HG02571 (cell line): ENCODE measurements at regions not wholly inside any gene's neighbourhood (a gene's known extent, or its start where the extent isn't known, plus 50 kb on each side); places are given as distances from the start of the nearest gene placed in this dataset.

Experiments
- ATAC-seq: cut with Tn5 transposase; IDR thresholded peaks from one replicate; pipeline ENCODE4 v1.9.1; 2021; ENCODE audit warnings: mild to moderate bottlenecking, moderate library complexity; ENCODE audit not compliant: unreplicated experiment

DNA sequence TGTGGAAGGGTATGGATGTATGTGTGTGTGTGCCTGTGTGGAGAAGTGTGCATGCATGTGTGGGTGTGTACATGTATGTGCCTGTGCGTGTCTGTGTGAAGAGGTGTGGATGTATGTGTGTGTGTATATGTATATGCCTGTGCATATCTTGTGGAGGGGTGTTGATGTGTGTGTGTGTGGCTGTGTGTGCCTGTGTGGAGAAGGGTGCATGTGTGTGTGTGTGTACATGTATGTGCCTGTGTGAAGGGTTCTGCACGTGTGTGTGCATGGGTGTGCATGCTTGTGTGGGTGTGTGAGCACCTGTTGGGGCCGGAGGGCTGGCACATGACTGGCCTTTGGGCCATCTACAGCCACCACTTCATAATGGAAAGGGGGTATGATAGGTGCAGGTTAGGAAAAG is 291.4 kb downstream of the IRX2 start:
- no peak for ATAC-seq

DNA sequence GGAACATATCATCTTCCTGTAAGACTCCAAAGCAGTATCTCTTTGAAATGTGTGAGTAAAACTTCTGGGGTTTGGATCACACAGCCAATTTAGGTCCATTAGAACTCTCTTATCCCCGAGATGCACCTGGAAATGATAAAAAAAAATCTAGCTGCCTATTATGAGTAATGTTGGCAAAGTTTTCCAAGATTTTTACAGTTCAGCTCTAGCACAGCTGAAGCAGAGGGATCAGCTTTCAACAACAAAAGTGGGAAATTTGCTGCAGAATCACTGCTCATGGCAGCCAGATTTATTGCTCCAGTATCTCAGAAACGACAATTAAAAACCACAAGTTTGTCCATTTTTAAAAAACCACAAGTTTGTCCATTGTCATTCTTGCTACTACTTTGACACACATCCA is 292.2 kb downstream of the IRX2 start:
- no peak for ATAC-seq

DNA sequence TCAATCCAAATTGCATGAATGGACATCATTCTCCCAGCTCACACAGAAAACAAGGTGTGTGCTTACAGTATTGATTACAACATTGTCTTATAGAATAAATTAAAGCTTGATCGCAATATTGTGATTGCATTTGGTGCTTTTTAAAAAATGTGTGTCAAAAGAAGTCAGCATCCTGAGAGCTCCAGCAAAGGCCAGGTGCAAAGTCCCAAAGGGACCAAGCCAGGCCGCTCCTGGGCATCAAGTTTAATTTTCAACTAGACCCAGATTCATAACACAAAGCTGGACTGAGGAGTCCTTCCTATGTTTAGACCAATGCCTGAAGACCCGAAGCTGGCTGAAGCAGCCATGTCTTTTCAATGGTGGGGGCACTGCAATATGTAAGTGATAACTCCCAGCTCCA is 295.6 kb downstream of the IRX2 start:
- ATAC-seq = no peak

DNA sequence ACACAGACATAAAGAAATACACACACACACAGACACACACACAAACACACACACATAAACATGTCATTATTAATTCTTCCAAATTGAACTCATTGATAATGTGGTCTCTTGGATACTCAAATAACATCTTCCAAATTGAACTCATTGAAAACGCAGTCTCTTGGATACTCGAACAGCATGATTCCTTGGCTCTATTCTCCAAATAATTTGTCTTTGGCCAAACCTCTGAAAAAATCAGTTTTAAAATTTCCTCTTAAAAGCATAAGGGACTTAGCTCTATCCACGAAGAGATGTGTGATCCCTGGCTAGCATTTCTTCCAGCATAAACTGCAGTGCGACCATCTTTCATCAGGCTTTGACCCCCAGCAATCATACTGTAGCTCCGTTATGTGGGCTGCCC is 296.6 kb downstream of the IRX2 start:
- no peak for ATAC-seq

DNA sequence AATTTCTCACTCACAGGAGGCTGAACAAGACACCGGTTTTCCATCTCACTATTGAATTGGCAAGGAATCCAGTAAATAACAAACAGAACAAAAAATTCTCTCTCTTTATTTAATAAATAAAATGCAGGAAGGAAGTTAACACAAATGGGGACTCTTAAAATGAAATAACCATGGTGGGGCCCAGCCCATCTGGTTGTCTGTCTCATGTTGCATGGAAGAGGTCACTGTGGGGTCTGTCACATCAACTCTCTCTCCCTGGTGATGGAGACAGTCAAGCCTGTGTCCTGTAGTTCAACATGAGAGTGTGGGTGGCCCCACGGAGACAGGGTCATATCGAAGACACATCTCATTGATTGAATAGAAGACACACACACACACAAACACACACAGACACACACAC is 297.7 kb downstream of the IRX2 start:
- ATAC-seq = no peak

DNA sequence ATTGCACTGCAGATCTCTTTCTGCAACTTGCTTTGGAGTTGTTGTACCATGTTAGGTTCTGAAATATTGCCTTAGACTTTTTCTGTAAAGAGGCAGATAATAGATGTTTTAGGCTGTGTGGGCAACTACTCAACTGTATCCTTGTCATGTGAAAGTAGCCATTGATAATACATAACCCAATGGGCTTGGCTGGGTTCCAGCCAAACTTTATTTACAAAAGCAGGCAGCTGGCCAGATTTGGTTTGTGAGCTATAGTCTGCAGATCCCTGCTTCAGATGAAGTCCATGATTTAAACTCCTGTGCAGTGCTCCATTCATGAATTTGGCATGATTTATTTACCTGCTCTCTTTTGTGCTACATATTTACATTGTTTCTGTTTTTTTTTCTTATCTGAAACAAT is 300.4 kb downstream of the IRX2 start:
- no peak for ATAC-seq

DNA sequence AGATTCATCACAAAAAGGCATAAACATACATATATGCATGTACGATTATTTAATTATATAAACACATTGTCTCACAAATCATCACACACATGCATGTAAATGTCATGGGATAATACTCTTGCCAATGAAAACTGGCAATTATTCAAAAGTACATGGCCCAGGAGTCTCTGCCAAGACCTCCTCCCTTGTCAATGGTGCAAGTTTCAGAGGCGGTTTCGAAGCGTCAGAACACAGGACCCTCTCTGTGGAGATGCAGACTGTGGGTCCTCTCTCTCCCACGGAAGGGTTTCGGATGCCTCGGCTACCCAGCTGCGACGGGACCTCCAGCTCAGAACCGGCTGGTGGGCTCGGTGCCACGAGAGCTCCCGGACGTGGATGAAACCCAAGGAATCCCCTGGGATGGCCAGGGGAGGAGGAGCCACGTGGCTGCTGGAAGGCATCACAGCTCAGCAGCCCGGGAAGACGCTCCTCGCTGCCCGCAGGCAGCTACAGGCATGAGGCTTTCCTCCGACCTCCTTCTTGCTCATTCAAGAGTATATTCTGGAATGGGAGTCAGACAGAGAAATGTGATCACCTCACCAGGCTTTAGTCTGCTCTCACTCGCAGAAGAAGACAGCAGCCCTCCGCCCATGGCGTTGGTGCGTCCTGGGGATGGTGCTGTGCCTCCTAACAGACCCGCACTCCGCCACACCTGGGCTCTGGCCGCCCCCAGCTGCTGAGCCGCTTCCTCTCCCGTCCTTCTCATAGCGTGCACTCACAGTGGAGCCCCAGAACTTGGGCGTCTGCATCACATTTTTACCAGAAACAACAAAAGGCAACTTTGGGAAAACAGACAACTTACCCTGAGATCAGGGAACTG is 308.8 kb downstream of the IRX2 start:
- no peak for ATAC-seq

DNA sequence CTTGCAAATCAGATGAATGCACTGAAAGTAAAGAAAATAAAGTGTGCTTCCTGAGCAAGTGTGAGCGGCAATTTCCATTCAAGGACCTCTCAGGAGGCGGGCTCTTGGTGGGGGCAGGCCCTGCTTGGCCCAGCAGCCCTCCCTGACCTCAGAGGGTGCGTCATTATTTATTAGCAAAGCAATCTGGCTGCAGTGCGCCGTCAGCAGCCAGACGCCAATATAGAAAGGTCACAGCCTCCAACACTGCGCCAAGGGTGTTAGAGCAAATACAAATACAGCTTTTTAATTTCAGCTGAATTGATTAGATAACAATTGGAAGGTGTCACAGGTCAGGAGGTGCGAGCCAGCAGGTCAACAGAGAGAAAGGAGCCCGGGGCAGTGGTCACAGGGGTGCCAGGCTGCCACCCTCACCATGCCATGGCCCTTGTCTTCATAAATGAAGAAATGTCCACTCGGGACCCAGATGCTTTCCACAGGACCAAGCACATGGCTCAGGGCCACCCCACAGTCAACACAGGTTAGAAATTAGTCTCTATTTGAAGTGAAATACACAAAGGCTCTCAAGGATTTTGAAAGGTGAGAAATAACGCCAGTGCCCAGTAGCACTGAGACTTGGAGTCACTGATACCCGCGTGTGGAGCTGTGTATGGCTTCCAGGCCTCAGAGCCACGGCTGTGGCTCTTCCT is 309.8 kb downstream of the IRX2 start:
- ATAC-seq = no peak

DNA sequence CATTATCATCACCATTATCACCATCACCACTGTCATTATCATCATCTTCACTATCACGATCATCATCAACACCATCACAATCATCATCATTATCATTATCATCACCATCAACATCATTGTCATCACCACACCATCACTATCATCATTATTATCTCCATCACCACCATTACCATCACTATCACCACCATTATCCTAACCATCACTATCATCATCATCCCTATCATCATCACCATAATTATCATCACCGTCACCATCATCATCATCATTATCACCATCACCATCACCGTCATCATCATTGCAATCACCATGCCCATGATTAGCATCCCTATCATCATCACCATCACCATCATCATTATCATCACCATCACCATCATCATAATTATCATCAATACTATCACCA is 311.9 kb downstream of the IRX2 start:
- ATAC-seq = no peak

DNA sequence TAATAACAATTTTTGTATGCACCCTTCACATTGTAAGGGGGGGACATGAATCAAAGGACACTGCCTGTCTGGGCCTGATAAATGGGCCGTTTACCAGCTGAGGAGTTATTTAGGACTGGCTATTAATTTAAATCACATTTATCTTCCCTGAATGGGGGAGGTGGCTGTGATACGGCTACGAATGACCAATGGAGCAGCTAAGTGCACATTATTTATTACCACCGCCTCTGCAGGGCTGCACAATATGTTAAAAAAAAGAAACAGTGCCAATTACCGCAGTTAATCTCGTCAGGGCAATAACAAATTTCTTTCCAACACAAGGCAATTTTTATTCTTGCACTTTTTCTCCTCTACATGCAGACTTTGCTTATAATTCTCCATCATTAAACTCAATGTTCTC is 318.4 kb downstream of the IRX2 start:
- no peak for ATAC-seq

DNA sequence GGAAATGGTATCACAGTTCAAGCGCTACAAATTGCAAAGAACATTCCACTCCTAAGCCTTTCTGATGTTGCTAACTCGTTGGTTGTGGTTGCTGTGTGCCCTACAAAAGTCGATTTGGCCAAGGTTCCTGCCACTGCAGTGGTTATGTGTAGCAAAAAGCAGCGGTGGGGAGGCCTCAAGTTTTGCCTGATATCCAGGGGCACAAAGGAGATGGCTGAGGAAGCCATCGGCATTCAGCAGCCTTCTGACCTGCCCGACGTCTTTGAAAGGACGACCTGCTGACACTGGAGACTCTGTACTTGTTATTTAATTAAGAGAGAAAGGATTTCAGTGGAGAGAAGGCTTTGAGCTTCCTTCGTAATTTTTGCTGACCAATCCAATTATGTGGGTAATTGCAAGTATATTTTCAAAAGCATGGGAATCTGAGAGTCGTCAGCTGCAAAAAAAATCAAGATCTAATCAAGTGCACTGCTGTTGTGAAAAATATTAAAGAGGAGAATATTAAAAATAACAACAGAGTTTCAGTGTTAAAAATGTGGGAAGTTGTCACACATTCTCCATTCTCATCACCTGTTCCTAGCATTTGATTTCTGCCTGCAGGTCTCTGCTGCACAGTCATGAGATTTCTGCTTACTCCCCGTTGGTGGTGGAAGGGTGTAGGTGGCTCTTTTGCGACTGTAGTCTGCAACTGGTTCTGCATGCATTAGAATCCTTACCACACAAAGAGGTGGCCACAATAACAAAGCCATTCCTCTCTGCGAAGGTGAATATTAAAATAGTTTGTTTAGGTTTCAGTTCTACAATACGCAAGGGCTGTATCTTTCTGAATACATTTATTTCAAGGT is 319.2 kb downstream of the IRX2 start:
- ATAC-seq = no peak

DNA sequence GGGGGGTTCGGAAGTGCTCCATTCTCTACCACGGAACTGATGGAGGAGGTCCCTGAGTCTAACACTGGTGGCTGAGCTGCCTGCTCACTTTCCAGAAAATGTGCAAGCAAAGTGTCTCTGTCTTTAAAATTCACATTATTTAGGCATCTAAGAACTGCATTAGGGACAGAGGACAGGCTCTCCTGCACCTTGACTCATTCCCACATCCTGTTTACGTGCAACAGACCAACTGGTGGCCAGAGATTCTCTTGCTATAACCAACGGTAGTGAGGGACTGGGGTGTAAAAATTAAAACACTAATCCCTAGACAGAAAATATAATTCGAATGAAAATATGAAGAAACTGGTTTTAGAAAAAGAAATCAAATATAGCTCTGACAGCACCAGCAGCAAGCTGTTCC is 320.9 kb downstream of the IRX2 start:
- no peak for ATAC-seq

DNA sequence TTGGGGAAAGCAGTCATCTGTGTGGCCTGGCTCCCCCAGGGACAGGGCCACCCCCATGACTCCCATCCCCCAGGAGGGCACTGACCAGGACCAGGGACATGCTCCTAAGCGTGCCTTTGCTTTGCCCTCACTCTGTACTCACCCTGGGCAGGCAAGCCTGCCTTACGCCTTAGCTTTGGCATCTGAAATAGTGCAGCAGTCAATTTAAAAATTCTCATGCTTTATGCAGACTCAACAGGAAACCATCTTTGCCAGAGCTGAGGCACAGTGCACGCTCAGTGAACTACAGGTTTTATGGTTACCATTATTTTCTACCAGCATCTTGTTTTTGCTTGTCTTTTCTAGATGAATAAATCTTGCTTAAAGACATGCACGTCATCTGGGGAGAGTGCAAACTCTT is 323.5 kb downstream of the IRX2 start:
- no peak for ATAC-seq

DNA sequence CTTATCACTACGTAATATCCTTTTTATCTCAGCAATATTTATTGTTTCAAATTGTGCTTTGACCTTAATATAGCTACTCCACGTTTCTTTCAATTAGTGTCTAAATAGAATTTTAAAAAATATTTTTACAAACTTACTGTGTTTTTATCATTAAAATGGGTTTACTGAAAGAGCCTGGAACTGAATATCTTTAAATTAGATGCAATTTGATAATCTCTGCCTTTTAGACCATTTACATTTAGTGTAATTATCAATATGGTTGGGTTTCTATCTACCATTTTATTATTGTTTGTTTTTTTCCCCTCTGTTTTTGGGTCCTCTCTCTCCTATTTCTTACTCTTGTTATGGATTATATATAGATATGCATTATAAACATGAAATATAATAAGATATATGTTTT is 327.8 kb downstream of the IRX2 start:
- ATAC-seq = no peak

DNA sequence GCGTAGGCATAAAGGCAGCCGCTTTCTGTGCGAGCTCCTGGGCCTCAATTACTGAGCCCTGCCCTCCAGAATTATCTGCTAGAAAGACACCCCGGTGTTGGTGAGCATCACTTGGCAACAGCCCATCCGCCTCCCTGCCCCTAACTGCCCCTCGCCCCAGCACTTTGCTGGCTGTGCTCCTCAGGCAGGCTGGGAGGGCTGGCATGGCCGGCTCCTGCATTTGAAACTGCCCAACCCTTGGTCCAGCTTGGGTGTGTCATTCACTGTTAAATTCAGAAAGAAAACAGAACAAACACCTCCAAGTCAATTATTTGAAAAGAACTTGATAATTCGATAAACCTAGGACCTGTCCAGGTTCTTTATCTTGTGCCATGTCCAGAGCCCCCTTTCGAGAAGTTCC is 334.2 kb downstream of the IRX2 start:
- no peak for ATAC-seq

DNA sequence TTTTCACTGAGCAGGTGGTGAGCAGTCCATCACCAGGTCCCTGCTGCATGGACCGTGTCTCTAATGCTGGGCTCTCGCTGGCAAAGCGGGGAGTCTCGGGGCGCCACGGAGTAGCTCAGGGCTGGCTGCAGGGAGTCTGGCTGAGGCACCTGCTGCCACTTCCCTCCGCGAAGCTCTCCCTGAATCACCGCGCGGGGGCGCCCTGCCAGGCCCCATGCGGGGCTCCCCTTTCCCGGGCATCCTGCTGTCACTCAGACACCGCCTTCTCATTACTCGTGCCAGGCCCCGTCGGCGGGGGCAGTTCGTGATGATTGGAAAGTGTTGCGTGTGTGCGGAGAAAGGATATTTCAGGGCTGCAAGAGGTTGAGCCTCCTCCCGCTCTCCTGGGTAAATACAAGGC is 335.8 kb downstream of the IRX2 start:
- no peak for ATAC-seq

DNA sequence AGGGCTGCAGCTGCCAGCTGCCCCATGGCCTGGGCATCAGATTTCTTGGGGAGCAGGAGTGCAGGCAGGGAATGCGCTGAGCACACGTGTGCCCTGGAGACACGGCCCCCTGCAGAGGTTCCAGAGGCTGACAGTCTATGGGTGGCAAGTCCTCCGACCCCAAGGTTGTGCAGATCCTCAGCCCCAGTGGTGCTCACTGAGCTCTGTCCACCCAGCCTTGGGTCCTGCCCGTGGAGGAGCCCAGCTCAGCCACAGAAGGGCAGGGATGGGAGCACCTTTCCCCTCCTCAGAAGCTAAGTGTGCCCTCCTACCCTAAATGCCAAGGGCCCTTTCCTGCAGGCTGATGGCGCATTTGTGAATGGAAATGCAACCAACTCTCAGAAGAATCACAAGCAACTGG is 341.0 kb downstream of the IRX2 start:
- ATAC-seq = no peak

DNA sequence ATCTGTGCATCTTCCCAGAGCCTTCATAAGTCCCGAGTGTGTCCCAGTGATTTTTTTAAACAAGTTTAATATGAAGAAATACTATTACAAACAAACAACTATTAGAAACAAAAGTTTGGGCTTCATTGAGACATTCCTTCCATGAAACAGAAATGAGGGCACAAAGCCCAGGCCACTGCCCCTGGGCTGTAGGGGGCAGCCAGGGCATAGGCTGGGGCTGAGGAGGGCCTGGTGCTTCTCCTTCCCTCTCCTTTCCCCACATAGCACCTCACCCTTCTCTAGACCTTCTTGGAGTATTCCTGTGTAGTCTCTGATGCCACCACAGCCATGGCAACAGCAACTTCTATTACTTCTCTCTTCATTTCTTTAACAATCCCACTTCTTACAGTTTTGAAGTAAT is 348.2 kb downstream of the IRX2 start:
- no peak for ATAC-seq

DNA sequence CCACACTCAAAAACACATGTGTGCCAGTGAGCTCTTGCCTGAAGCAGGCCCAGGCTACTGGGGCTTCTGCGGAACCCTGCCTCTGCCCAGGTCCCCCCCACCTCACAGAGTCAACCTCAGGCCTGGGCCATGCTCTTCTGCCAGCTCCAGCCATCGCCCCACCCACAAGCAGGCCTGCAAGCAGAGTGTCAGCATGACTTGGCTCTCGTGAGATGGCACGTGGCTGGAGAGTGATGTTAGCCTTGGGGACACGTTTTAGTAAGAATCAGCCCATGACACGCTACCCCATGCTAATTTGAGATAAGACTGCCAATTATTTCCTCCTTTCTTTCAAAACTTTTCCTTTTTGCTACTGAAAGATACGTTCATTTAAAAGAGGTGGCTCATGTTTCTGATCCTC is 351.7 kb downstream of the IRX2 start:
- ATAC-seq = no peak

DNA sequence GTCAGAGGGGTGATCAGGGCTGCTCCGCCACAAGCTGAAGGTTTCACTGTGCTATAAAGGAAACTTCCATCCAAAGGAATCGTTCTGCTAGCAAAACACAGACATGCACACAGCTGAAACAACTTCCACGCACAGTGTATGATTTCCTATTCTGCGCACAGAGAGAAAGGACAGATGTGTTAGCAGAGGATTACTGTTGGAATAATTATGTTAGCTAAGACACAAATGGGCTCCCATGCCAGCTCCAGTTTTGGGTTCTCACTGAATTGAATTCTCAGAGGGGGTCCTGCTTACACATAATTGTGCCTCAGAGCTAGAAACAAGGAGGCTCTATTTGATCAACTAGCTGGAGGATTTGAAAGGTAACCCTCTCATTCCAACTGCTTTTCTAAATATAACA is 352.4 kb downstream of the IRX2 start:
- no peak for ATAC-seq

DNA sequence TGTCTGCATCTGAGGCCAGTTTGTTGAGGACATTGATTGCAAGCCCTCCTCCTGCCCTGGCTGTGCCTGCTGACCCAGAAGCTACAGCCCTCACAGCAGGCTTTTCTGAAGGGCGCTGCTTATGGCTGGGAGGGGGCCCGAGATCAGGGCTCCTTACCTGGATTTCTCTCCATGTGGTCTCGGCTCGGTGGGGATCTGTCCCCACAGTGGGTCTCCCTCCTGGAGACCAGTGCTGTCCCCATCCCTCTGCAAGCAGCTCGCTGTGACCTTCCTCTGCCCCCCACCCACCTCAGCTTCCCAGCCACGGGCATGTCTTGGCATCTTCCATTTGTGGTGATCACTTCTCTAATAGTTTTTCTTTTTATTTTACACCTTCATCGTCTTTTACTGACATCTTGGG is 357.9 kb downstream of the IRX2 start:
- no peak for ATAC-seq

DNA sequence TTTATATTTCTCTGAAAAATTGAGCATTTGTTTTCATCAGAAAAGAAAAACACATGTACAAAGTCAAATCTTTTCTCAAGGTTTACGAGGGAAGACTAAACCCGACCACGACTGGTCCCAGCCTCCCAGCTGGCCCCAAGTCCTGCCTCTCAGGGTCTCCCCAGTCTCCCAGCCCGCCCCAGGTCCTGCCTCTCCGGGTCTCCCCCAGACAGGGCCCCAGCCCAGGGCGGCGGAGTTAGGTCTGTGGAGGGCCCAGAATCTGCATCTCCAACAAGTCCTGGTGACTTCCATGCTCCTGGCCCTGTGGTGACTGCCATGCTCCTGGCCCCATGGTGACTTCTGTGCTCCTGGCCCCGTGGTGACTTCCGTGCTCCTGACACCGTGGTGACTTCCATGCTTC is 359.9 kb downstream of the IRX2 start:
- no peak for ATAC-seq
